ENCODE measurements at regions not wholly inside any gene's neighbourhood (a gene's known extent, or its start where the extent isn't known, plus 50 kb on each side); places are given as distances from the start of the nearest gene placed in this dataset.
"Not testable (repeated sequence)": the region's sequence is repeated elsewhere in the genome, so short reads cannot be mapped to it uniquely, and the experiment has no call there.

GRCh38 chr12:83800022-83800421, 1112.6 kb downstream of the SLC6A15 start:
- DNase-seq (ENCODE audit: insufficient read length, low spot score) = no peak
- FAIRE-seq = no peak

GRCh38 chr12:83796531-83796930, 1109.8 kb downstream of the TMTC2 start:
- no peak for DNase-seq (ENCODE audit: insufficient read length, low spot score)
- FAIRE-seq = no peak

- DNase-seq (ENCODE audit: insufficient read length, low spot score) = no peak
- FAIRE-seq = no peak
Measured at GRCh38 chr12:83793616-83794015, 1106.9 kb downstream of the TMTC2 start.

- no peak for FAIRE-seq
- DNase-seq (ENCODE audit: insufficient read length, low spot score) = no peak
Measured at GRCh38 chr12:83784298-83784890, 1097.7 kb downstream of the TMTC2 start.

GRCh38 chr12:83779526-83779925, 1092.8 kb downstream of the TMTC2 start:
- FAIRE-seq = no peak
- DNase-seq (ENCODE audit: insufficient read length, low spot score) = no peak

GRCh38 chr12:83769151-83769550, 1082.4 kb downstream of the TMTC2 start:
- no peak for DNase-seq (ENCODE audit: insufficient read length, low spot score)
- no peak for FAIRE-seq

GRCh38 chr12:83767723-83768122, 1081.0 kb downstream of the TMTC2 start:
- no peak for DNase-seq (ENCODE audit: insufficient read length, low spot score)
- no peak for FAIRE-seq

- FAIRE-seq (no peak), DNase-seq (ENCODE audit: insufficient read length, low spot score) (no peak)
Measured at GRCh38 chr12:83763425-83763824, 1076.7 kb downstream of the TMTC2 start.

GRCh38 chr12:83759906-83760305, 1073.2 kb downstream of the TMTC2 start:
- DNase-seq (ENCODE audit: insufficient read length, low spot score) (no peak), FAIRE-seq (no peak)

- FAIRE-seq (no peak), DNase-seq (ENCODE audit: insufficient read length, low spot score) (no peak)
Measured at GRCh38 chr12:83758888-83759631, 1072.4 kb downstream of the TMTC2 start.

- FAIRE-seq = no peak
- no peak for DNase-seq (ENCODE audit: insufficient read length, low spot score)
Measured at GRCh38 chr12:83753904-83754303, 1067.2 kb downstream of the TMTC2 start.

- no peak for DNase-seq (ENCODE audit: insufficient read length, low spot score)
- no peak for FAIRE-seq
Measured at GRCh38 chr12:83753205-83753604, 1066.5 kb downstream of the TMTC2 start.

GRCh38 chr12:83739607-83740006, 1052.9 kb downstream of the TMTC2 start:
- DNase-seq (ENCODE audit: insufficient read length, low spot score) (no peak), FAIRE-seq (no peak)

GRCh38 chr12:83710851-83711250, 1024.1 kb downstream of the TMTC2 start:
- DNase-seq (ENCODE audit: insufficient read length, low spot score) (no peak), FAIRE-seq (no peak)

GRCh38 chr12:83709899-83710298, 1023.2 kb downstream of the TMTC2 start:
- DNase-seq (ENCODE audit: insufficient read length, low spot score) (no peak), FAIRE-seq (no peak)

- no peak for DNase-seq (ENCODE audit: insufficient read length, low spot score)
Measured at GRCh38 chr12:83700838-83701237, 1014.1 kb downstream of the TMTC2 start.

GRCh38 chr12:83696311-83696710, 1009.6 kb downstream of the TMTC2 start:
- not testable (repeated sequence) for FAIRE-seq; DNase-seq (ENCODE audit: insufficient read length, low spot score)

More at GRCh38 chr12:83700838-83701237, 1014.1 kb downstream of the TMTC2 start:
- FAIRE-seq = no peak

- DNase-seq (ENCODE audit: insufficient read length, low spot score) = no peak
- no peak for FAIRE-seq
Measured at GRCh38 chr12:83691730-83692129, 1005.0 kb downstream of the TMTC2 start.

- FAIRE-seq (no peak), DNase-seq (ENCODE audit: insufficient read length, low spot score) (no peak)
Measured at GRCh38 chr12:83690465-83690864, 1003.8 kb downstream of the TMTC2 start.

GRCh38 chr12:83689333-83689732, 1002.6 kb downstream of the TMTC2 start:
- FAIRE-seq = no peak
- no peak for DNase-seq (ENCODE audit: insufficient read length, low spot score)

- no peak for FAIRE-seq
- no peak for DNase-seq (ENCODE audit: insufficient read length, low spot score)
Measured at GRCh38 chr12:83676781-83677295, 990.1 kb downstream of the TMTC2 start.

- FAIRE-seq = no peak
- DNase-seq (ENCODE audit: insufficient read length, low spot score) = no peak
Measured at GRCh38 chr12:83666690-83667089, 980.0 kb downstream of the TMTC2 start.
